AG09319 (cell line): ENCODE measurements at regions not wholly inside any gene's neighbourhood (a gene's known extent, or its start where the extent isn't known, plus 50 kb on each side); places are given as distances from the start of the nearest gene placed in this dataset.

Experiments
- DNase-seq: peaks from one replicate; pipeline ENCODE4 v3.0.0-alpha.2; 2010; ENCODE audit warnings: low read depth; ENCODE audit errors: extremely low read depth
- CTCF ChIP-seq: IDR thresholded peaks from 2 replicates; pipeline ENCODE4 v1.5.1; 2011; ENCODE audit warnings: low read depth, mild to moderate bottlenecking, inconsistent platforms, low read length, moderate library complexity

GRCh38 chr2:81194581-81194980 lies 890.0 kb upstream of the LRRTM1 start:
- TF ChIP-seq CTCF = no peak
- no peak for DNase-seq

DNA sequence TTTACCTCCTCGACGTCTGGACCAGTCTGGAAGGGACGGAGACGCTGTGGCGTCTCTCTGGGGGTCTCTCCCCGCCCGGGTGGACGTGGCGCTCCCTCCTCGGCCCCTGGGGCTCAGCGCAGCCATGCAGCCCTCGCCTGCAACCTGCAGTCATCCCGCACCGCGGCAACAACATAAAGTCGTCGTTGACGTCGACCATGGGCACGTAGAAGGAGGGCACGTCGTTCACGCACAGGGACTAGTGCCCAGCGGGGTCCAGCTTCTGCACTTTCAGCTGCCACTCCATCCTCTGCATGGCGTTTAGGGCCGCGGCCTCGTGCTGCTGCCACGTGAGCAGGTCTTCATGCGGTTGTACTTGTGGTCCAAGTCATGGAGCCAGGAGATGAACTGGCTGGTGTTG lies 889.6 kb upstream of the LRRTM1 start:
- TF ChIP-seq CTCF = no peak

GRCh38 chr2:81181845-81182244 lies 877.3 kb upstream of the LRRTM1 start:
- no peak for DNase-seq
- TF ChIP-seq CTCF = no peak

More for the DNA sequence above, 889.6 kb upstream of the LRRTM1 start:
- DNase-seq = no peak

DNA sequence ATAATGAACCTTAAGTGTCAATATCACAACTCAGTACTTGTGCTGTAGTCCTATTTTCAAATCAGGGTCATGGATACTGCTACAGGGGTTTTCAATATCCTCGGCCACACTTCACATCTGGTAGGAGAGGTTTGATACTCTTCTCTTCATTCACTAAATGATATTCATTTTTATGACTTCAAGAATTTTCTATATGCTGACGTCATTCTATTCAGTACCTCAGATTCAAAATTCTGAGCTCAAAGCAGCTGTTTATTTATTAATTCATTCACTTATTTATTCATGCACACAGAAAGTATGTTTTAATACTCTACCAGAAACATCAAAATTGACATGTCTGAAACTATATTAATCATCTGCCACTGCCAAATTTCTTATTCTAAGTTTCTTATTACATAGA lies 866.9 kb upstream of the LRRTM1 start:
- no peak for DNase-seq
- TF ChIP-seq CTCF = no peak

DNA sequence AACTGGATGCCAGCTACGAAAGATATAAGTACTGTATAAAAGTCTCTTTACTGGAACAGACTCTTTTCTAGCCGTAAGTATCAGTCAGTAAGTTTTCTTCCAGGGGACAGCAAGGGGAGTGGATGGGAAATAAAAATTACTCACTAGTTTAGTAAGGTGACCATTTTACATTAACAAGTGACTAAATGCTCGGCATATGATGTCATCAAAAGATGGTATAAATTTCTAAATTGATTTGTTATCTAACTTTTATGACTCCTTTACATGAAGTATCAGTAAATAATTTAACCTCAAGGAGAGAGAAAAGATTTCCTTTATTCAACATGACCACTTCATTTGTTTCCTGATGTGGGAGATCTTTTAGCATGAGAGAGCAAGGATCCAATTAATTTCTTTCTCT lies 859.0 kb upstream of the LRRTM1 start:
- DNase-seq = no peak
- TF ChIP-seq CTCF = no peak

DNA sequence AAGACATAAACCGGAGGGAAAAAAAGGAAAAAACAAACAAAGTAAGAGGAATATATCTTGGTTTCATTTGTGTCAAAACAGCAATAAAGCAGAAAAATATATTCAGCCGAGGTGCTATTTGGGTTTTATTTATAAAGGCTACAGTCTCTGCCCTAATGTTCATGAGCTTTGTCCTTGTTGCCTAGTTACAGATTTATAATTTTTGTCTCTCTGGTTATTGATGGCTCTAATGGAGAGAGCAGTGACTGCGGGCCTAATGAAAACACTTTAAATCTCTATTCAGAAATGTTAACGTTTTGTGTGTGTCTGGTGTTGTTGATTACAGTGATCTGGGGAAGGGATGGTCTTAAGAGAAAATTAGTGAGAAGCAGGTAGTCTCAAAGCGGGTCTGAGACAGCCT lies 854.0 kb upstream of the LRRTM1 start:
- TF ChIP-seq CTCF = no peak
- no peak for DNase-seq

DNA sequence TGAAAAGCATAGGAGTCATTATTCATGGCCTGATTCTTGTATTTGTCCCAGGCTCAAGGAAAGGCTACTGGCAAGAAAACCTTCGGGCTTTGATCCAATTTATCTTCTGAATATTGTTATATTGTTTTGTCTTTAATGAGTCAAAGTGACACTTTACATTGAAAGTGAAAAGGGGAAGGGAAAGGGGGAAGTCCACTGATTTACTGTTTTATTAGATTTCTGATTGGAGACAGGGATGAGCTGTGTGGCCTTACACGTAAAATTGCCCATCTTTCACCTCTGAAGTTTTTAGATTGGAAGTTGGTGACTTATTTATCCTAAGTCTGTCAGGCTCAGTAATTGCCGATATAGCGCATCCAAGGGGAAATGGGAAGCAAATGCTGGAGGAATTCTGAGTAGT lies 843.8 kb upstream of the LRRTM1 start:
- DNase-seq = no peak
- no peak for TF ChIP-seq CTCF

DNA sequence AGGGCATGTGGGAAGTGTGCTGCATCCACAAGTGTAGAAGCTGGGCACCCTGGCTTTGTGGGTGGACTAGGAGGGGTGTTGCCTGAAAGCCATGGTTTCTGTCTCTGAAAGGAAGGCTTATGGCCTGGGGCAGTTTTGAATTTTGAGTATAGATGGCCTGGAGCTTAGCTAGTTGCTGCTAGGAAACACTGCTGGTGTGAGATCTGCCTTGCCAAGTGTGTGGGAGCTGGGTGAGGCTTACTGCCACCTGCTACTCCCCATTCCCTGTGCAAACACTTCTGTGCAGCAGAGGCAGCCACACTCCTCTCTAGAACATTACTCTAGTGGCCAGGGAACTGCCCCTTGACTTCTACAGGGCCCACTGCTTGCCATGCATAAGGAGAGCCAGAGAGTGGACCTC lies 831.7 kb upstream of the LRRTM1 start:
- DNase-seq = no peak
- no peak for TF ChIP-seq CTCF
